SU-DHL-6 (cell line): ENCODE measurements at regions not wholly inside any gene's neighbourhood (a gene's known extent, or its start where the extent isn't known, plus 50 kb on each side); places are given as distances from the start of the nearest gene placed in this dataset.

ENCODE experiments used
- H2AFZ ChIP-seq: fragments of 200-600 bp; sonication (generic); 2 replicates; pipeline ENCODE4 v1.6.1; 2014; ENCODE audit warnings: low read depth, mild to moderate bottlenecking, moderate library complexity, mixed read lengths, antibody characterized with exemption, low read length; ENCODE audit not compliant: severe bottlenecking
- H3F3A ChIP-seq: fragments of 200-600 bp; shearing (Covaris generic); 2 replicates; pipeline ENCODE4 v1.6.0; 2016; ENCODE audit warnings: antibody characterized with exemption, mild to moderate bottlenecking; ENCODE audit not compliant: insufficient read depth
- H3K27ac ChIP-seq: fragments of 200-600 bp; sonication (generic); 2 replicates; pipeline ENCODE4 v1.5.1; 2016; ENCODE audit warnings: low read depth, mild to moderate bottlenecking, low read length, moderate library complexity, mixed read lengths
- H3K27me3 ChIP-seq: fragments of 200-600 bp; sonication (generic), shearing (Covaris generic); 2 replicates; pipeline ENCODE4 v1.6.0; 2014; ENCODE audit warnings: mild to moderate bottlenecking, low read length
- H3K36me3 ChIP-seq: fragments of 200-600 bp; sonication (generic); 2 replicates; pipeline ENCODE4 v1.6.1; 2014; ENCODE audit warnings: mild to moderate bottlenecking, low read length, mixed read lengths
- H3K4me2 ChIP-seq: fragments of 300-600, 200-600 bp; shearing (Covaris generic), sonication (generic); 2 replicates; pipeline ENCODE4 v1.6.0; 2014; ENCODE audit warnings: low read length, low read depth, mild to moderate bottlenecking; ENCODE audit not compliant: poor library complexity, severe bottlenecking
- H3K4me3 ChIP-seq: fragments of 200-600 bp; sonication (generic); 2 replicates; pipeline ENCODE4 v1.5.1; 2014; ENCODE audit warnings: antibody characterized with exemption, low read length, mild to moderate bottlenecking, mixed read lengths; ENCODE audit not compliant: insufficient read depth, poor library complexity, severe bottlenecking
- H3K79me2 ChIP-seq: fragments of 200-600 bp; sonication (generic); 2 replicates; pipeline ENCODE4 v1.6.1; 2014; ENCODE audit warnings: mild to moderate bottlenecking, low read length, moderate library complexity; ENCODE audit not compliant: insufficient read depth
- H3K9ac ChIP-seq: fragments of 200-600 bp; sonication (generic); 2 replicates; pipeline ENCODE4 v1.7.0; 2014; ENCODE audit warnings: mild to moderate bottlenecking, low read length
- H3K9me2 ChIP-seq: fragments of 200-600 bp; sonication (generic); replicated peaks from 2 replicates; pipeline ENCODE4 v1.6.1; 2014; ENCODE audit warnings: low read length; ENCODE audit not compliant: insufficient read depth
- H3K9me3 ChIP-seq: fragments of 200-600 bp; sonication (generic); 2 replicates; pipeline ENCODE4 v1.6.1; 2014; ENCODE audit warnings: low read length, mixed read lengths; ENCODE audit not compliant: insufficient read depth
- H4K20me1 ChIP-seq: fragments of 200-600 bp; sonication (generic); 2 replicates; pipeline ENCODE4 v1.6.1; 2014; ENCODE audit warnings: low read depth, mild to moderate bottlenecking, antibody characterized with exemption, low read length, moderate library complexity, mixed read lengths
- CTCF ChIP-seq: fragments of 200-600 bp; sonication (generic); IDR thresholded peaks from one replicate; pipeline ENCODE4 v1.5.1; 2017; ENCODE audit warnings: antibody characterized with exemption, mild to moderate bottlenecking, low read length, moderate library complexity; ENCODE audit not compliant: insufficient read depth, poor library complexity, severe bottlenecking
- EZH2phosphoT487 ChIP-seq: fragments of 200-600 bp; sonication (generic), shearing (Covaris generic); conservative IDR thresholded peaks from 2 replicates; pipeline ENCODE4 v1.6.1; 2018; ENCODE audit warnings: mild to moderate bottlenecking, antibody characterized with exemption, low read length, moderate library complexity, mixed read lengths

GRCh38 chr22:27068121-27068520 is 410.7 kb downstream of the MIAT start:
- H4K20me1 ChIP-seq = no peaks in the 10 kb centered on the region
- H3K27me3 ChIP-seq = no peaks in the 10 kb centered on the region
- H3K36me3 ChIP-seq = no peaks in the 10 kb centered on the region
- no peak overlapping the region for H3K4me2 ChIP-seq
- H3K4me3 ChIP-seq = no peak overlapping the region
- H3K9me3 ChIP-seq = no peaks in the 10 kb centered on the region
- no peak for TF ChIP-seq EZH2phosphoT487
- TF ChIP-seq CTCF = no peak
- no peak overlapping the region for H2AFZ ChIP-seq
- no peaks in the 10 kb centered on the region for H3K9me2 ChIP-seq
- H3F3A ChIP-seq = no peaks in the 10 kb centered on the region
- no peak overlapping the region for H3K9ac ChIP-seq
- no peaks in the 10 kb centered on the region for H3K79me2 ChIP-seq
- H3K27ac ChIP-seq = no peak overlapping the region

- Histone ChIP-seq H3K4me3 (no peak overlapping the region), H3K36me3 (no peaks in the 10 kb centered on the region), H3F3A (no peaks in the 10 kb centered on the region), H3K9me3 (no peaks in the 10 kb centered on the region), H3K27ac (no peak overlapping the region), H3K4me2 (no peak overlapping the region), H4K20me1 (no peaks in the 10 kb centered on the region), H3K79me2 (no peaks in the 10 kb centered on the region), H2AFZ (no peak overlapping the region), H3K9me2 (no peaks in the 10 kb centered on the region), H3K27me3 (no peaks in the 10 kb centered on the region), H3K9ac (no peak overlapping the region)
- no peak for TF ChIP-seq EZH2phosphoT487
Measured at GRCh38 chr22:27070594-27070993, 413.2 kb downstream of the MIAT start.

GRCh38 chr22:27073601-27074425 is 416.4 kb downstream of the MIAT start:
- no peaks in the 10 kb centered on the region for H3F3A ChIP-seq
- no peak overlapping the region for H2AFZ ChIP-seq
- H3K27ac ChIP-seq = no peak overlapping the region
- no peak overlapping the region for H3K4me2 ChIP-seq
- H3K27me3 ChIP-seq = no peaks in the 10 kb centered on the region
- H4K20me1 ChIP-seq = no peaks in the 10 kb centered on the region
- H3K36me3 ChIP-seq = no peaks in the 10 kb centered on the region
- no peak overlapping the region for H3K4me3 ChIP-seq
- no peaks in the 10 kb centered on the region for H3K79me2 ChIP-seq
- H3K9me3 ChIP-seq = no peaks in the 10 kb centered on the region
- H3K9ac ChIP-seq = no peak overlapping the region
- no peak for TF ChIP-seq EZH2phosphoT487
- no peak for TF ChIP-seq CTCF
- no peaks in the 10 kb centered on the region for H3K9me2 ChIP-seq

- no peak overlapping the region for H3K4me3 ChIP-seq
- no peak overlapping the region for H3K9ac ChIP-seq
- H3K79me2 ChIP-seq = no peaks in the 10 kb centered on the region
- H2AFZ ChIP-seq = no peak overlapping the region
- H3K36me3 ChIP-seq = no peaks in the 10 kb centered on the region
- H3F3A ChIP-seq = no peaks in the 10 kb centered on the region
- no peaks in the 10 kb centered on the region for H3K9me3 ChIP-seq
- no peaks in the 10 kb centered on the region for H3K9me2 ChIP-seq
- no peaks in the 10 kb centered on the region for H3K27me3 ChIP-seq
- no peak overlapping the region for H3K27ac ChIP-seq
- H3K4me2 ChIP-seq = no peak overlapping the region
- H4K20me1 ChIP-seq = no peaks in the 10 kb centered on the region
- TF ChIP-seq EZH2phosphoT487 (no peak), CTCF (no peak)
Measured at GRCh38 chr22:27075028-27075678, 417.8 kb downstream of the MIAT start.
